ENCODE measurements at regions not wholly inside any gene's neighbourhood (a gene's known extent, or its start where the extent isn't known, plus 50 kb on each side); places are given as distances from the start of the nearest gene placed in this dataset.

DNA sequence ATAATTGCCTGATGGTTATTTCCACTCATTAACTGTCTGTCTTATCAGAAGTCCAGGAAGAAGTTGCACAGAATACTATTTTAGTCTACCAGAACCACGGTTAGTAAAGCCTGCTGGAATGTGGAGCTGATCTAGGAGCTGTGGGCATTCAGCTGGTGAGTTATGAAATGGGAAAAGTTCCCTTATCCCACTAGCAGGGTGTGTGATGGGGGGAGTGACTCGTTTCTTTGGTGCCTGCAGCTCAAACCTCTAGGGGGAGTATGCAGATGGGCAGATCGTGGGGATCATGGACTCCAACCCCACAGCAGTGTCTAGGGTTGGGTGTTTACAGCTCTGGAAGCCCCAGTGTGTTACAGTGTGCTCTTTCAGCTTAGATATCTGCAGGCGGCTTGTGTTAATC, 305.7 kb upstream of the BOD1L1 start:
- DNase-seq (ENCODE audit: low read depth in 2 of 2), result no peak

- DNase-seq (ENCODE audit: low read depth in 2 of 2), result no peak
Observed at GRCh38 chr4:13938299-13938698, 310.8 kb upstream of the BOD1L1 start.

DNA sequence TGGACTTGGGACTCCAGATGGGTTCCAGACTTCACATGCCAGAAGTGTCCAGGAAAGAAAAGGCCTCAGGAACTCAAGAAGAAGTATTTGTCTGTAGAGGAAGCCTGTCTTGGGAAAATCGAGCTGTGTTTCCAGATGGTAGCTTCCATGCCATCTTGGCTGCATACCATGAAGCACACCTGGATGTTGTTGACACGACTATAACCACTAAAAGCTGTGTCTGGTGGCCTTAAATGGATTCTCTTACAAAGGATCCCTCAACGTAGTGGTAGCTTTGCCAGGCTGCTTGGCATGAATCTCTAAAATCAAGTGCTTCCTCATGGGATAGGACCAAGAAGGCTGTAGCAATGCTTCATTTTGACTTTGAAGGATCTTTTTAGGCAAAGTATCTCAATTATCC, 313.4 kb upstream of the BOD1L1 start:
- no peak for DNase-seq (ENCODE audit: low read depth in 2 of 2)

GRCh38 chr4:13942977-13943376, 315.5 kb upstream of the BOD1L1 start:
- no peak for DNase-seq (ENCODE audit: low read depth in 2 of 2)

- no peak for DNase-seq (ENCODE audit: low read depth in 2 of 2)
Observed at GRCh38 chr4:13944095-13944511, 316.6 kb upstream of the BOD1L1 start.

GRCh38 chr4:13947921-13948320, 320.4 kb upstream of the BOD1L1 start:
- DNase-seq (ENCODE audit: low read depth in 2 of 2), result no peak

DNA sequence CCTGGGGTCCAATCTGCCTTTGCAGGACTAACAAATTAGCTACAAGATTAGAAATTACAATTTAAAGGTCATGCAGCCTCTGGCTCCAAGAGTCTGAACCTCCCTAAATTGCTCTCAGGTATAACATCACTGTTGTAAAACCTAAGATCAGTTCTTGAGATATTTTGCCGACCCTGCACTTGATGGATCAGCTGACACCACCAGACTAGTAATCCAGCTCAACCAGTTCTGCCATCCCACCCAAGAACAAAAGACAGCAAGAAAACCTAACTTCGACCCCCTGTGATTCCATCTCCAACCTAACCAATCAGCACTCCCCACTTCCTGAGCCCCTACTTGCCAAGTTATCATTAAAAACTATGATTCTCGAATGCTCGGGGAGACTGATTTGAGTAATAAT, 323.0 kb upstream of the BOD1L1 start:
- DNase-seq (ENCODE audit: low read depth in 2 of 2), result no peak

- no peak for DNase-seq (ENCODE audit: low read depth in 2 of 2)
Observed at GRCh38 chr4:13953083-13953482, 325.6 kb upstream of the BOD1L1 start.

- DNase-seq (ENCODE audit: low read depth in 2 of 2), result no peak
Observed at GRCh38 chr4:13955551-13955950, 328.0 kb upstream of the BOD1L1 start.

DNA sequence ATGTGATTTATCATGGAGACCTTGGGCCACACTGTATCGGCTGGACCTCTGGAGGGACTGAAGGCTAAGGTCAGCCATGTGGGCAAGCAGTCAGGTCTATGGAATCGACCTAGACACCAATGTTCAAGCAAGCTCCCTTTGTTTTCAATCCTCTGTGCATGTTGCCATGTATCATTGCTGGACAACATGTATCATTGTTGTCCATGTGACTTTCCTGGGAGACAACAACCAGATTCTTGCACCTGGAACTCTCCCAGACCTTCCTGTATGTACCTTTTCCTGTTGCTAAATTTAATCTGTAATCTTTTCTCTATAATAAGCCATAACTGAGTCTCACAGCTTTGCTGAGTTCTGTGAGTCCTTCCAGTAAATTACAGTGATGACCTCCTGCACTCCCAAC, 329.4 kb upstream of the BOD1L1 start:
- no peak for DNase-seq (ENCODE audit: low read depth in 2 of 2)

- no peak for DNase-seq (ENCODE audit: low read depth in 2 of 2)
Observed at GRCh38 chr4:13957871-13958270, 330.3 kb upstream of the BOD1L1 start.

GRCh38 chr4:13963601-13964000, 336.1 kb upstream of the BOD1L1 start:
- no peak for DNase-seq (ENCODE audit: low read depth in 2 of 2)

- no peak for DNase-seq (ENCODE audit: low read depth in 2 of 2)
Observed at GRCh38 chr4:13966231-13967195, 339.0 kb upstream of the BOD1L1 start.

- no peak for DNase-seq (ENCODE audit: low read depth in 2 of 2)
Observed at GRCh38 chr4:13968723-13969122, 341.2 kb upstream of the BOD1L1 start.

DNA sequence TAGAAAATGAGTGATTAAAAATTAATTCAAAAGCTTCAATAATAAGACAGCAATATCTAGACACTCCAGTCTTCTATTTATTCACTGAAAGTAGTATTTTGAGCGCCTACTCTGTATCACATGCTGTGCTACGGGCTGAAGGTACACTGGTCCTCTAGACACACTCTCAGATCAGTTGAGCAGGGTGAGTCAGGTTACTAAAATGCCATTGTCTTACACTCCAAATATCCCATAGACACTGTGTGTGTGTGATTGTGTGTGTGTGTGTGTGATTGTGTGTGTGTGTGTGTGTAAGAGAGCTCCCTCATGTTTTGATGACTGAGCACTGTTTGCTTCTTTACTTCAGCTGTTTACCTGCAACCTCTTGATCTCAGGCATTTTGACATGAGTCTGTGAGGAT, 342.8 kb upstream of the BOD1L1 start:
- no peak for DNase-seq (ENCODE audit: low read depth in 2 of 2)

DNA sequence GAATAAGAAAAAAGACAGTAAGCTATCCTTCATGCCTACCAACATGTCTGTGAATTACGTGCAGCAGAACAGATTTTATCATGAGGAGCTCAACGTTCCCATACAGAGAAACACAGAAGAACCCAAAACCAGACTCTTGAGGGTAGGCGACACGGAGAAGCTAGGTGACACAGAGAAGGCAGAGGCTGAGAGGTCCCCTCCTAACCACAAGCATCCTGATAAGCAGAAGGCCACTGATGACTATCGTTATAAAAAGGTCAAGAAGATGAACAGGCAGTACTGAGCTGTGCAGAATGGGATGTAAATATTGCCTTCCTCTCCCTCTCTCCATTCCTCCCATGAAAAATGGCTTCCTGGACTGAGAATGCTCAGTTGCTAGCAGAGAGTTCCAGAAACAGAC, 350.2 kb upstream of the BOD1L1 start:
- no peak for DNase-seq (ENCODE audit: low read depth in 2 of 2)

DNA sequence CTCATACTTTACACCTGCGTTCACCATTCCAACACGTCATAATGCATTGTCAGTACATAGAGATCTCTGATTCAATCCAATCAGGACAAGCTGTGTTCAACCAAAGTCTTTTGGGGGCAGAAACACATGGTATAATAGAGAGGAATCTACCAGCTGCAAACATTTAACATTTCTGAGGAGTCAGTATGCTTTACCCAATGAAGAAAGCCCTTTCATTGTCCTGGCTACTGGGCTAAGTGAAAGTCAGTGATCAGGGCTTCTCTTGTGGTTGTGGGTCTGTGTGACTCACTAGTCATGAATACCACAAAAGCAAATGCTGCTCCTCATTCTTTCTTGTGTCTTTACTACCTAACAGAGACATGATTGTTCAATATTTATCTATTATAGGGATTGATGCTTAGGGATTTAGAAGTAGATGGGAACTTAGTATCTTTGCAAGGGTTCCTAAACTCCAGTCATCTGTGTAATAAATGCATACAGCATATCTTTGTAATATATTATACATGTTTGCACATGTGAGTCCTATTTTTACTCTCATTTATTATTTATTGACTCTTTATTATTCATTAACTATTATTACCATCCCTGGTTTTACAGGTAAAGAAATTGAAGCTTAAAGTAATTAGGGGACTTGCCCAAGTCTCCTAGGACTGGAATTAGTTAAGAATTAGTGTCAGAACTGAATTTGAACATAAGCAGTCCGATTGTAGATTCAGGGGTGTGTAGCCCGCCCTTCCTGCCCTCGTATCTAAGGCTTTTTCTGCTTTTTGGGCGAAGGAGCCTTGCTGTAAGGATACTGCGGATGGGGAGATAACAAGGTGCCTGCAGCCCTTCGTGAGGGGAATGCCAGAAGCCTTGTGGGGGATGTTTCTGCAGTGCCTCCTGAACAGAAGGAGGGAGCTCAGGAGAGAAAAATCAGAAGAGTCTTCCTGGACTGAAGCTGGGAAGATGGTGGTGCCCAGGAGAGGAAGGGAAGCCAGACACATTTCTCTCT, 353.1 kb upstream of the BOD1L1 start:
- DNase-seq (ENCODE audit: low read depth in 2 of 2), result no peak

DNA sequence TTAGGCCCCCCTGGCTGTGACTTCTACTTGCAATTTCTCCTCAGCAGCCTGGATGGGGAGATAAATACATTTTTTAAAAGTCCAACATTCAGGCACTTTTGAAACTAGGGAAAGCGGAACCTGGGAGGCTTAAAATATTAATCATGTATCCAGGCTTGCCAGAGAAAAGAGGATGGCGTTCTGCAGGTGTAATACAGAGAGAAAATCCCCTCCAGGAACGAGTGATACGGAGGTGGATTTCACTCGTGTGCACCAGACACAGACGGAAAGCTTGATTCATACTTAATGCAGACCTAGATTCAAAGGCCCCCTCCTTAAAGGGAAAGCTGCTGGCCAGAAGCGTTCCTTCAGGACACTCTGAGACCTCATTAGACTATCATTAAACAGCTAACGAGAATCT, 354.0 kb upstream of the BOD1L1 start:
- DNase-seq (ENCODE audit: low read depth in 2 of 2), result no peak

DNA sequence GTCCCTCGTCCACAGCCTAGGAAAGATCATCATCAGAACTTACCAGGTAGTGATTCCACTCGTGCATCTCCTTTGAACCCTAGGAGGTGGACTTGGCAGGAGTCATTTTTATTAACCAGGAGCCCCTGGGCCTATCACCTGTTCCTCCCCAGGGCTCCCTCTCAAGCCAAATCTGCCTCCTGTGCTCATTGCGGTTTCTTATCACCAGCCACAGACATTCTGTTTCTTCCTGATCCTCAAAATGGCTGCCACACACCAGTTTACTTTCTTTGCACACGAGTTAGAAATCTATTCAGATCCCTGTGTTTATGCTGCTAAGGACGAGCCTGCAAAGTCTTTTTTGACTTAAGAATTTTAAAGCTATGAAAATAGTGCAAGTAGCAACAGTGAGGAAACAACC, 354.5 kb upstream of the BOD1L1 start:
- DNase-seq (ENCODE audit: low read depth in 2 of 2), result no peak

GRCh38 chr4:13983189-13983790, 355.8 kb upstream of the BOD1L1 start:
- DNase-seq (ENCODE audit: low read depth in 2 of 2), result no peak

GRCh38 chr4:13984991-13985800, 357.7 kb upstream of the BOD1L1 start:
- no peak for DNase-seq (ENCODE audit: low read depth in 2 of 2)

All from stimulated activated CD8-positive, alpha-beta memory T cell treated with anti-CD3 and anti-CD28 coated beads, Interleukin-2, amount 100 ng/mL, for 1 hour (primary cell).